GM19468 (cell line): ENCODE measurements at regions not wholly inside any gene's neighbourhood (a gene's known extent, or its start where the extent isn't known, plus 50 kb on each side); places are given as distances from the start of the nearest gene placed in this dataset.

ENCODE experiments used
- ATAC-seq: cut with Tn5 transposase; IDR thresholded peaks from one replicate; pipeline ENCODE4 v1.9.1; 2021; ENCODE audit warnings: mild to moderate bottlenecking, moderate library complexity, moderate number of reproducible peaks; ENCODE audit not compliant: unreplicated experiment; ENCODE audit errors: extremely low read depth

- ATAC-seq: no peak
These were observed 205.5 kb upstream of the KLF14 start for GRCh38 chr7:130939321-130940095.

GRCh38 chr7:130940326-130940725 lies 206.3 kb upstream of the KLF14 start:
- no peak for ATAC-seq

- no peak for ATAC-seq
These were observed 206.9 kb upstream of the KLF14 start for GRCh38 chr7:130940907-130941306.

GRCh38 chr7:130941322-130942210 lies 207.6 kb upstream of the KLF14 start:
- ATAC-seq: no peak

GRCh38 chr7:130942211-130942964 lies 208.4 kb upstream of the KLF14 start:
- no peak for ATAC-seq

GRCh38 chr7:130943336-130943901 lies 209.4 kb upstream of the KLF14 start:
- ATAC-seq: no peak

- no peak for ATAC-seq
These were observed 210.0 kb upstream of the KLF14 start for GRCh38 chr7:130943981-130944380.

- ATAC-seq: no peak
These were observed 211.0 kb upstream of the KLF14 start for GRCh38 chr7:130944997-130945396.

- no peak for ATAC-seq
These were observed 211.4 kb upstream of the KLF14 start for GRCh38 chr7:130945411-130945811.

GRCh38 chr7:130946114-130946513 lies 212.1 kb upstream of the KLF14 start:
- no peak for ATAC-seq

GRCh38 chr7:130947792-130948580 lies 214.0 kb upstream of the KLF14 start:
- no peak for ATAC-seq

GRCh38 chr7:130948822-130949221 lies 214.8 kb upstream of the KLF14 start:
- ATAC-seq: no peak

GRCh38 chr7:130949550-130949949 lies 215.5 kb upstream of the KLF14 start:
- no peak for ATAC-seq

GRCh38 chr7:130950054-130950453 lies 216.0 kb upstream of the KLF14 start:
- no peak for ATAC-seq

- no peak for ATAC-seq
These were observed 216.7 kb upstream of the KLF14 start for GRCh38 chr7:130950741-130951140.

GRCh38 chr7:130951303-130951975 lies 217.4 kb upstream of the KLF14 start:
- no peak for ATAC-seq

- ATAC-seq: no peak
These were observed 218.2 kb upstream of the KLF14 start for GRCh38 chr7:130951976-130952876.

GRCh38 chr7:130953196-130953595 lies 219.2 kb upstream of the KLF14 start:
- no peak for ATAC-seq
